Ovary (tissue), 7 donors: ENCODE measurements at regions not wholly inside any gene's neighbourhood (a gene's known extent, or its start where the extent isn't known, plus 50 kb on each side); places are given as distances from the start of the nearest gene placed in this dataset.

ENCODE experiments used
- DNase-seq, 5 donors: peaks; one replicate each; pipeline ENCODE4 v3.0.0-alpha.2; 2019 to 2020
- H3K27ac ChIP-seq, 2 donors: fragments of 200-600 bp; one replicate each; pipeline versions ENCODE4 v1.5.1 to v1.8.0; 2019 to 2022
- H3K27me3 ChIP-seq: fragments of 200-600 bp; one replicate; pipeline ENCODE4 v1.8.0; 2022
- H3K36me3 ChIP-seq: fragments of 200-600 bp; sonication (generic); one replicate; pipeline ENCODE4 v1.5.1; 2019
- H3K4me1 ChIP-seq: one replicate; pipeline ENCODE4 v1.8.1; 2013; ENCODE audit warnings: mild to moderate bottlenecking, moderate library complexity; ENCODE audit not compliant: insufficient read depth
- H3K4me3 ChIP-seq: fragments of 200-600 bp; sonication (generic); one replicate; pipeline ENCODE4 v1.5.1; 2017
- H3K9me3 ChIP-seq, 2 donors: fragments of 200-600 bp in 1 of 2; sonication (generic) in 1 of 2; one replicate each; pipeline versions ENCODE4 v1.5.1 to v1.8.1; 2013 to 2019; ENCODE audit warnings: mild to moderate bottlenecking in 1 of 2, moderate library complexity in 1 of 2
- CTCF ChIP-seq, 3 donors: fragments of 450-650 bp in 2 of 3; fragments of 200-600 bp in 1 of 3; IDR thresholded peaks; one replicate each; pipeline versions ENCODE4 v1.5.1 to v1.8.0; 2016 to 2022; ENCODE audit warnings: antibody characterized with exemption in 3 of 3, mild to moderate bottlenecking in 1 of 3
- EP300 ChIP-seq: sonication (generic); formaldehyde crosslinking; IDR thresholded peaks from one replicate; pipeline ENCODE4 v1.6.1; 2017; ENCODE audit warnings: antibody characterized with exemption
- POLR2A ChIP-seq: fragments of 450-650 bp; IDR thresholded peaks from one replicate; pipeline ENCODE4 v1.6.1; 2017; ENCODE audit warnings: antibody characterized with exemption, mild to moderate bottlenecking, moderate library complexity
- WGBS, 3 donors: extraction: QIAGEN DNeasy Blood & Tissue Kit in 1 of 3; methylation state at CpG; one replicate each; pipeline versions ENCODE4 v1.1.5 to v1.1.7; 2013 to 2017; 5-methylcytosine and 5-hydroxymethylcytosine counted together
- intact Hi-C, 4 donors: fragments of 100-400 bp; cut with DNase I; formaldehyde crosslinking; loops; one replicate each; pipeline versions ENCODE4 v1.11.0 to v1.15.1; 2022 to 2023
- donor health status: DM: no; HTN: no; CAD: no; lungs with moderate emphysema.
- donor health status: DM: no; HTN: no; CAD: no.
- donor health status: Bipolar disorder and iron deficiency.
- donor health status: DM: no; HTN: no; CAD: no.
- donor health status: DM: yes; HTN: yes; CAD: no.

GRCh38 chr21:38577887-38578286, 79.6 kb upstream of the ERG start:
- Histone ChIP-seq H3K9me3 (no peaks in the 10 kb centered on the region), H3K36me3 (no peaks in the 10 kb centered on the region), H3K4me1 (no peaks in the 10 kb centered on the region), H3K27me3 (no peaks in the 10 kb centered on the region), H3K27ac (no peak overlapping the region), H3K4me3 (no peak overlapping the region)
- no peak for DNase-seq
- WGBS, 3 donors = 88 to 89% (median 88%) methylated on average over 5 of the region's 5 CpGs
- intact Hi-C loops = no loop called here
- TF ChIP-seq POLR2A = no peak
- TF ChIP-seq CTCF (IDR thresholded peaks at IDR 0.05) = no peak
- TF ChIP-seq EP300 = no peak

GRCh38 chr21:38590449-38591217, 92.4 kb upstream of the ERG start:
- H3K27me3 ChIP-seq = no peaks in the 10 kb centered on the region
- no peak for DNase-seq
- 81 to 93% (median 84%) methylated on average over 2 of the region's 2 CpGs for WGBS, 3 donors
- no peaks in the 10 kb centered on the region for H3K4me1 ChIP-seq
- intact Hi-C loops = no loop called here
- no peak overlapping the region for H3K4me3 ChIP-seq
- TF ChIP-seq EP300 (no peak), CTCF (IDR thresholded peaks at IDR 0.05) (no peak), POLR2A (no peak)
- H3K27ac ChIP-seq = no peak overlapping the region
- no peaks in the 10 kb centered on the region for H3K36me3 ChIP-seq
- no peaks in the 10 kb centered on the region for H3K9me3 ChIP-seq

DNA sequence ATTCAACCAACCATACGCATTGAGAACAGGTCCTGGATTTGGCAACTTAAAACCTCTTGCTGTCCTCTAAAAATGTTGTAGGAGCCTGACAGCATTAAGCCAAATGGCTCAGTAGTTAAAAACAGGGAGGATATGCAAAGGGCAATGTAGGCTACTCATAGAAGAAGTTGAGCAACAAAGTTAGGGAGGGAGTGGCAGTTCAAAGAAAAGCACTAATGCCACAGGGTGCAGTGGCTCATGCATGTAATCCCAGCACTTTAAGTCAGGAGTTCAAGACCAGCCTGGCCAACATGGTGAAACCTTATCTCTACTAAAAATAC, 92.9 kb upstream of the ERG start:
- H3K27me3 ChIP-seq = no peaks in the 10 kb centered on the region
- no peak overlapping the region for H3K27ac ChIP-seq
- H3K4me3 ChIP-seq = no peak overlapping the region
- intact Hi-C loops = no loop called here
- H3K4me1 ChIP-seq = no peaks in the 10 kb centered on the region
- no peak for DNase-seq
- no peaks in the 10 kb centered on the region for H3K9me3 ChIP-seq
- H3K36me3 ChIP-seq = no peaks in the 10 kb centered on the region
- TF ChIP-seq EP300 (no peak), POLR2A (no peak), CTCF (IDR thresholded peaks at IDR 0.05) (no peak)
- WGBS, 3 donors = 43 to 100% (median 76%) methylated on average over 1 of the region's 1 CpG

DNA sequence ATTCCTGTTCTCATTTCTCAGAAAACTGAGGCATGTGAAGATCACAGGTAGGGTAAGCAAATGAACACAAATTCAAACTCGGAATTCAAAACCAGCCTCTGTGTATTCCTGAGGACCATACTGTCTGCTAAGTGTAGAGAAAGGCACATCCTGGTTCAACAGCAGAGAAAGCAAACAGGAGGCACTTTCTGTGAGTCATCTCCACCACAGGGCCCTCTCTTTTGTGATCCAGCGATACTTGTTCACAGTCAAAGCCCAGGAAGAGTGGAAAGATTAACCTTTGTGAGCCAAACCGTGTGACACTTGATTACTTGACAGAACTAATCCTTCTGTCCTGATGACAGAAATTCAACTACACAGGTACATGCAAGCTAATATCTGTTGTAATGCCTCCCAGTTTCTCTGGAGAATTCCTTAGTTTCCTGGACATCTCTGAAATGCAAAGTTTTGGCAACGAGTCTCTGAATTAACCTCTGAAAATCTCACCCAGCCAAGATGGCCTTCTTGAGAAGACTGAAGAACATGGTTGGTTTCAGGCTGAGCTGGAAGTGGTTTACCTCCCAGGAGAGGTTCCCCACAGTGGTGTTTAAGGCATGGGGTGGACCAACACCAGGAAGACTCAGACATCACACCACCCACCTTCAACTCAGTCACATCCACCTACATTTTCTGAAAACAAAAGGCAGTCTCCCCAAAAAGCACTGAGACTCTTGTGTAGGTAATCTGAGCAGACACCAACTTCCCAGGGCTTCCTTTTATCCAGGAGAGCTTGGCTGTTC, 98.2 kb upstream of the ERG start:
- no peak for DNase-seq
- Histone ChIP-seq H3K9me3 (no peaks in the 10 kb centered on the region), H3K27ac (no peak overlapping the region), H3K4me3 (no peak overlapping the region), H3K27me3 (no peaks in the 10 kb centered on the region), H3K36me3 (no peaks in the 10 kb centered on the region), H3K4me1 (no peaks in the 10 kb centered on the region)
- TF ChIP-seq CTCF (IDR thresholded peaks at IDR 0.05) (no peak), EP300 (no peak), POLR2A (no peak)
- intact Hi-C loops = no loop called here
- 74 to 92% (median 84%) methylated on average over 4 of the region's 4 CpGs for whole genome bisulfite sequencing, 3 donors
